ENCODE measurements at regions not wholly inside any gene's neighbourhood (a gene's known extent, or its start where the extent isn't known, plus 50 kb on each side); places are given as distances from the start of the nearest gene placed in this dataset.

DNA sequence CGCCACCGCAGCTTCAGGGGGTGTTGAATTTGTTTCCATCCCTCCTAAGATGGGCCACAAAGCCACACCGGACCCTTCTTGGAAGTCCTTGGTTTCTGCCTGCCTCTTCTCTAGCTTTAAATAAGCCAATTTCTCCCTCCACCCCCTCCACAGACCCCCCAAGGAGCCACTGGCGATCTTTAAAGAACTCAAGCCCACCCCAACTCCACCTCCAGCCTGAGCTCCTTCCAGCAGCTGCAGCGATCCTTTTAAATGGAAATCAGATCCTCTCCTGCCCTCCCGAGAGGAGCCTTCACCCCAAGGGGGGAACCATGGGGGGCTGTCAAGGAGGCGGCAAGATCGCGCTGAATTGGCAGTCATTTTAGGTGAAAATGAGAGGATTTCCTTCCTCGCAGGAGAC, 133.1 kb downstream of the NCOR2 start:
- POLR2A ChIA-PET, result no interaction called here
- no peak for DNase-seq
- no peak overlapping the region for H3K27ac Mint-ChIP-seq

DNA sequence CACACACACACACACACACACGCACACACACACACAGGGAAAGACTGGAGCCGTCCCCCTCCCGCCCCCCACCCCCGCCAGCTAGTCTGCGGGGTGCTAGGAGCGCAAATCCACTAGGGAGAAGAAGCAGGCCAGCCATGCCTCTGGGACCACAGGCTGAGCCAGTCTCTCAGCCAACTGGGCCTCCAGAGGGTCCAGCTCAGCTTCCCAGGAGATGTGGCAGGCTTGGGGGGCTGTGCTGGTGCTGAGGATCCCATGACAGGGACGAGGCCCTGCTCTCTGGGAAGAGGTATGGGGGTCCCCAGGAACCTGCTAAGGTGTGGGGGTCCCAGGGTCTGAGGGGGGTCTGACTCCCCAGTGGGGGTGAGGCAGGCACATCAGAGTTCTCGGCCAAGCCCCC, 133.5 kb downstream of the NCOR2 start:
- no peak overlapping the region for H3K27ac Mint-ChIP-seq
- peaks cover 3% of the 10 kb centered on the region for H3K4me1 Mint-ChIP-seq
- ATAC-seq (ENCODE audit: low read depth) (no peak), DNase-seq (no peak)
- CTCF ChIA-PET, result no interaction called here
- TF ChIP-seq, protein P1, sequence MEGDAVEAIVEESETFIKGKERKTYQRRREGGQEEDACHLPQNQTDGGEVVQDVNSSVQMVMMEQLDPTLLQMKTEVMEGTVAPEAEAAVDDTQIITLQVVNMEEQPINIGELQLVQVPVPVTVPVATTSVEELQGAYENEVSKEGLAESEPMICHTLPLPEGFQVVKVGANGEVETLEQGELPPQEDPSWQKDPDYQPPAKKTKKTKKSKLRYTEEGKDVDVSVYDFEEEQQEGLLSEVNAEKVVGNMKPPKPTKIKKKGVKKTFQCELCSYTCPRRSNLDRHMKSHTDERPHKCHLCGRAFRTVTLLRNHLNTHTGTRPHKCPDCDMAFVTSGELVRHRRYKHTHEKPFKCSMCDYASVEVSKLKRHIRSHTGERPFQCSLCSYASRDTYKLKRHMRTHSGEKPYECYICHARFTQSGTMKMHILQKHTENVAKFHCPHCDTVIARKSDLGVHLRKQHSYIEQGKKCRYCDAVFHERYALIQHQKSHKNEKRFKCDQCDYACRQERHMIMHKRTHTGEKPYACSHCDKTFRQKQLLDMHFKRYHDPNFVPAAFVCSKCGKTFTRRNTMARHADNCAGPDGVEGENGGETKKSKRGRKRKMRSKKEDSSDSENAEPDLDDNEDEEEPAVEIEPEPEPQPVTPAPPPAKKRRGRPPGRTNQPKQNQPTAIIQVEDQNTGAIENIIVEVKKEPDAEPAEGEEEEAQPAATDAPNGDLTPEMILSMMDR (IDR thresholded peaks at IDR 0.05), result no peak
- H3K36me3 Mint-ChIP-seq (ENCODE audit: low read depth), result peaks cover 42% of the 10 kb centered on the region
- POLR2A ChIA-PET, result no interaction called here
- intact Hi-C loops (cut with micrococcal nuclease), result no loop called here
- H3K27me3 Mint-ChIP-seq, result no peaks in the 10 kb centered on the region
- no peak overlapping the region for H3K4me3 Mint-ChIP-seq
- H3K9me3 Mint-ChIP-seq, result no peaks in the 10 kb centered on the region

More for the DNA sequence above, 133.1 kb downstream of the NCOR2 start:
- Mint-ChIP-seq H3K36me3 (ENCODE audit: low read depth) (peaks cover 42% of the 10 kb centered on the region), H3K27me3 (no peaks in the 10 kb centered on the region), H3K4me1 (peaks cover 3% of the 10 kb centered on the region), H3K4me3 (no peak overlapping the region), H3K9me3 (no peaks in the 10 kb centered on the region)
- TF ChIP-seq, protein P1 (IDR thresholded peaks at IDR 0.05), result no peak
- no peak for ATAC-seq (ENCODE audit: low read depth)
- CTCF ChIA-PET, result no interaction called here
- intact Hi-C loops (cut with micrococcal nuclease), result no loop called here

DNA sequence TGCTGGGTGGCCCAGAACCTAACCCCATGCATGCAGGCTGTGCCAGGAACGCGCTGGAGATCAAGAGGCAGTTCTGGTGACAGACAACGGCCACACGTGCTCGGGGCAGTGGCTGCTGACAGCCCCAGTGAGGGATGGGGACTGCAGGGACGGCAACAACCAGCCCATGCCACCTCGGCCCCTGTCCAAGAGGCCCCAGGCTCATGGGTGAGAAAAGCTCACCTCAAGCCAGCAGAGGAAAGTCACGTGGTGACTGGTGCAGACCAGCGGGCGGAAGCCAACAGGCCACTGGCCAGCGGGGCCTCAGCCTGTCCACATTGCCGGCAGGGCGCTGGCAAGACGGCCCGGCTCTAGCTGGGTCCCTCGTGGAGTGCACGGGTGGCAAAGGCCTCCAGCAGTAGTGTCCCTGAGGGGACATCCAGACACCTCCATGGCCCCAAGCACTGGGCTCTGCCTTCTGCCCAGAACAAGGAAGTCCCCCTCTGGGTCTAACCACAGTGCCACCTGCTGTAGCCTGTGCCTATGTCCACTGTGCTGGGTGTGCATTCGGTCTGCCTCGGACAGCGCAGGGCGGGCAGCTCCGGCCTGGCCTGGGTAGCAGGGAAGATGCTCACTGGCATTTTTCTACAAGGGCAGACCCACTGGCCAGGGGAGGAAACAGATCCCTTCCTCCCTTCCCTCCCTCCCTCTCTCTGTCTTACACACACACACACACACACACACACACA, 134.1 kb downstream of the NCOR2 start:
- Mint-ChIP-seq H3K4me3 (no peak overlapping the region), H3K27me3 (no peaks in the 10 kb centered on the region), H3K27ac (no peak overlapping the region), H3K9me3 (no peaks in the 10 kb centered on the region), H3K36me3 (ENCODE audit: low read depth) (peaks cover 47% of the 10 kb centered on the region), H3K4me1 (peaks cover 3% of the 10 kb centered on the region)
- TF ChIP-seq, protein P1 (IDR thresholded peaks at IDR 0.05), result no peak
- DNase-seq (no peak), ATAC-seq (ENCODE audit: low read depth) (no peak)
- CTCF ChIA-PET, result no interaction called here
- POLR2A ChIA-PET, result interaction anchor here (0.9 kb wide), 1 partner anchor 19 kb away, joined by 3 read pairs; no protein-coding TSS in a partner anchor
- intact Hi-C loops (cut with micrococcal nuclease), result no loop called here

DNA sequence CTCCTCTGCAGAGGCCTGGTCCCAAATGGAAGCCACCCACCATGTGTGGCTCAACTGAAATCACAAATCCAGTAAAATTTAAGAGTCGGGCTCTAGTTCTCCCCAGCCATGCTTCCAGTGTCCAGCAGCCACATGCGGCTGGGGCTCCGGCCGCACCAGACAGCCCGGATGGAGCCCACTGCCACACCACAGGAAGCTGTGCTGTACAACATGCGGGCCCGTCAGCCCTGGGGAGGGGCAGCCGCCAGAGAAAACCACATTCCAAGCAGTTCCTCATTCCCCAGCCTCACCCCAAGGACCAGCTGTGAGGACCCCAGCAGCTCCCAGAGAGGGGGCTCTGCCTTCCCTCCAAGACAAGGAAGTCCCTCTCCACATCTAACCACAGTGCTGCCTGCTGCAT, 135.0 kb downstream of the NCOR2 start:
- H3K4me1 Mint-ChIP-seq, result peaks cover 3% of the 10 kb centered on the region
- no peak for DNase-seq
- POLR2A ChIA-PET, result interaction anchor here (0.9 kb wide), 1 partner anchor 20 kb away, joined by 3 read pairs; no protein-coding TSS in a partner anchor
- TF ChIP-seq, protein P1 (IDR thresholded peaks at IDR 0.05), result no peak
- H3K27me3 Mint-ChIP-seq, result no peaks in the 10 kb centered on the region
- intact Hi-C loops (cut with micrococcal nuclease), result no loop called here
- no peak overlapping the region for H3K4me3 Mint-ChIP-seq
- no peaks in the 10 kb centered on the region for H3K9me3 Mint-ChIP-seq
- H3K36me3 Mint-ChIP-seq (ENCODE audit: low read depth), result peaks cover 44% of the 10 kb centered on the region
- H3K27ac Mint-ChIP-seq, result no peak overlapping the region
- CTCF ChIA-PET, result no interaction called here
- no peak for ATAC-seq (ENCODE audit: low read depth)

DNA sequence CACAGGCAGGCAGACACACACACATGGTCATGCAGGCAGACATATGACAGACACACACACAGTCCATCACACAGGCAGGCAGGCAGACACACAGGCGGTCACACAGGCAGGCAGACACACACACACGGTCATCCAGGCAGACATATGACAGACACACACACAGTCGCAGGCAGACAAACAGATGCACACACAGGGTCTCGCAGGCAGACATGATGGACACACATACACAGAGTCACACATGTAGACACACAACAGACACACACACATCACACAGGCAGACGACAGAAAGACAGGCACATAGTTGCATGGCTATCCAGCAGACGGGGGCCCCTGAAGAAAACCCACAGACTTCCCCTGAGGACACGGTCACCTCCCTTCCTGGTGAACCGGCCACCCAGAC, 135.4 kb downstream of the NCOR2 start:
- intact Hi-C loops (cut with micrococcal nuclease), result no loop called here
- H3K27ac Mint-ChIP-seq, result peak overlapping the region; percentile 8
- H3K4me3 Mint-ChIP-seq, result no peak overlapping the region
- ChIA-PET CTCF (no interaction called here), POLR2A (no interaction called here)
- H3K36me3 Mint-ChIP-seq (ENCODE audit: low read depth), result peaks cover 42% of the 10 kb centered on the region
- TF ChIP-seq, protein P1 (IDR thresholded peaks at IDR 0.05), result no peak
- peaks cover 3% of the 10 kb centered on the region for H3K4me1 Mint-ChIP-seq
- H3K27me3 Mint-ChIP-seq, result no peaks in the 10 kb centered on the region
- H3K9me3 Mint-ChIP-seq, result no peaks in the 10 kb centered on the region
- DNase-seq (no peak), ATAC-seq (ENCODE audit: low read depth) (no peak)

Measured in activated B cell treated with CpG ODN at 0.5 μM for 24 hours (primary cell).